ENCODE measurements at regions not wholly inside any gene's neighbourhood (a gene's known extent, or its start where the extent isn't known, plus 50 kb on each side); places are given as distances from the start of the nearest gene placed in this dataset.

DNA sequence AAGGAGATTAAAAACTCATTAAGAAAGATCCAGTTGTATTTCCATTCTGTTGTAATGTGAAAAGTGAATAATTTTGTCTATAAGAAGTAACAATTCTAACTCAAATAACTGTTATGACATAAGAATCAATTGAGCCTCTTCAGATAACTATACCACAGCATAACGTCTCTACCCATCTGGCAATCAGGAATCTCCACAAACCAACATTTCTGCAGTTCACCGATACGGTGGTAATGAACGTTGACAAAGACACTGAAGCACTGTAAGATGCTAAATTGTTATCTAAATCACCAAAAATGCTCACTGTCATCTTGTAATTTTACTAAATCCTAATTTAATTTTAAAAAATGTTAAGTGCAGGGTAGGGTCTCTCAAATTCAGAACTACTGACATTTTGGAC is 130.9 kb upstream of the USP15 start:
- no peaks in the 10 kb centered on the region for H3K36me3 ChIP-seq
- H3K27me3 ChIP-seq: no peaks in the 10 kb centered on the region
- TF ChIP-seq POLR2AphosphoS5 (IDR thresholded peaks at IDR 0.05) (no peak), POLR2A (IDR thresholded peaks at IDR 0.05) (no peak), CTCF (IDR thresholded peaks at IDR 0.05) (no peak)
- intact Hi-C loops (cut with DNase I; ENCODE audit: low total_unique reads): no loop called here
- H3K4me1 ChIP-seq: no peaks in the 10 kb centered on the region
- DNase-seq (ENCODE audit: low spot score in 2 of 2): no peak
- no peaks in the 10 kb centered on the region for H3K9me3 ChIP-seq
- no peak overlapping the region for H3K27ac ChIP-seq
- no peak overlapping the region for H3K4me3 ChIP-seq

DNA sequence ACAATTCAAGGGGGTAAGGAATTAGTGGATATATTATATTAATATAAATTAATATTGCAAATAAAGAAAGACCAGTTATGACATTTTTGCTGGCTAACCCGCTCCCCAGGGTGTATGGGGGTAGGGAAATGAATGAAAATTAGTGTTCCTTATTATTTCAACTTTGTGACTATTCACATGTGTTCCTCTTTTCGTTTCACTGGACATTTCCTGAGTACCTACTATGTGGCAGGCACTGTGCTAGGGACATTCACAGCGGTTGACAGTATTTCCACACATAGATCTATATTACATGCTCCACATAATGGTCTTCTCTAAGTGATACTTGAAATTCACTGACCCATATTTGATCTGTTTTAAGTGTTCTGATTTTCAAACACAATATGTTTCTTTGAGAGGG is 129.8 kb upstream of the USP15 start:
- H3K4me3 ChIP-seq: no peak overlapping the region

DNA sequence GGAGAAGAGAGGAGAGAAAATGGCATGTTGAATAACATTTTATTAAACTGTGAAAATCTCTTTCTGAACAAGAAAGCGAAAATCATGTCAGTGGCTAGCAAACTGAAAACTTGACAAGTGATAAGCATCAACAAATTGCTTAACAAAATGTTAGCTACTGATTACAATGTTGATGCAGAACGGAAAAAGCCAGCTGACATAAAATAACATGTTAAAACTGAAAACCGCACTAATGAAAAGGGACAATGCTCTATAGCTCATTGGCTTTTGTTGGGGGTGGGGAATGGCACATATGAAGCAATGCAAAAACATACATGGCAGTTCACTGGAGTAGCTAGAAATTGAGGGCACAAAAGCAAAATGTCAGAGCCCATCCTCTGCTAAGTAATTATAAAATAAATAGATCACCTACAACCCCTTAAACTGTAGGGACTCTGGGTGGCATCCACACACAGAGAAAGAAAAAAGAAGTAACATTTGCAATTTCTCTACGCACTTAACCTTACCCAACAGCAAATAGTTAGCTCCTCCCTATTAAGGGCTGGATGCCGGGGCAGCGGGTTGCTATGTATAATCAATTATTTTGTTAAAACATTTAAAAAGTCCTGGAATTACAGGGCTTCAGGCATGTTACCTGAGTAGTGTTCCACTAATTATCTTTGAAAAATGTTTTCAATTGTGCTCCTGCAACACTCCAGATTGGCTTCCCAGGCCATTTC is 129.2 kb upstream of the USP15 start:
- no peak for TF ChIP-seq POLR2A (IDR thresholded peaks at IDR 0.05)
- no peak for TF ChIP-seq CTCF (IDR thresholded peaks at IDR 0.05)
- no peak for TF ChIP-seq POLR2AphosphoS5 (IDR thresholded peaks at IDR 0.05)

More for the DNA sequence above, 129.8 kb upstream of the USP15 start:
- intact Hi-C loops (cut with DNase I; ENCODE audit: low total_unique reads): no loop called here
- Histone ChIP-seq H3K27ac (no peak overlapping the region), H3K27me3 (no peaks in the 10 kb centered on the region), H3K36me3 (no peaks in the 10 kb centered on the region), H3K4me1 (no peaks in the 10 kb centered on the region), H3K9me3 (no peaks in the 10 kb centered on the region)
- no peak for TF ChIP-seq CTCF (IDR thresholded peaks at IDR 0.05)
- no peak for TF ChIP-seq POLR2A (IDR thresholded peaks at IDR 0.05)
- no peak for TF ChIP-seq POLR2AphosphoS5 (IDR thresholded peaks at IDR 0.05)
- no peak for DNase-seq (ENCODE audit: low spot score in 2 of 2)

DNA sequence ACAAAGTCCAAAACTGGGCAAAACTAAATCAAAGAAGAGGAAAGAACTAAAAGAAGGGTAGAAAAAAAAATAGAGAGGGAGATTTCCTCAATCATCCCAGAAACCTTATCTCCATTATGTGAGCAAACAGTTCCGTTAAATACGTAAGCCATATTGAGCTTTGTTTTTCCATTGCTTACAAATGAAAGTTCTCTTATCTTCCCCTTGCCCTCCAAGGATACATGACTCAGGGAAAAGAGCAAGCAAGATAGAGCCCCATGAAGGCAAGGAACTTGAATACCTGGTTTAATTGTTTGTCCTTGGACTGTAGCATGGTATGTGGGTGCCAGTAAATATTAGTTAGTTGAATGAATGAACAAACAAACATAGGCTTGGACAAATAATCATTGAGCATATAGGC is 126.8 kb upstream of the USP15 start:
- Histone ChIP-seq H3K4me1 (no peaks in the 10 kb centered on the region), H3K4me3 (no peak overlapping the region), H3K27me3 (no peaks in the 10 kb centered on the region), H3K27ac (no peak overlapping the region), H3K9me3 (no peaks in the 10 kb centered on the region), H3K36me3 (no peaks in the 10 kb centered on the region)
- no peak for TF ChIP-seq POLR2A (IDR thresholded peaks at IDR 0.05)
- TF ChIP-seq CTCF (IDR thresholded peaks at IDR 0.05): no peak
- no peak for TF ChIP-seq POLR2AphosphoS5 (IDR thresholded peaks at IDR 0.05)
- intact Hi-C loops (cut with DNase I; ENCODE audit: low total_unique reads): no loop called here
- no peak for DNase-seq (ENCODE audit: low spot score in 2 of 2)

More for the DNA sequence above, 129.2 kb upstream of the USP15 start:
- intact Hi-C loops (cut with DNase I; ENCODE audit: low total_unique reads): no loop called here
- no peak overlapping the region for H3K4me3 ChIP-seq
- no peaks in the 10 kb centered on the region for H3K4me1 ChIP-seq
- no peak for DNase-seq (ENCODE audit: low spot score in 2 of 2)
- H3K9me3 ChIP-seq: no peaks in the 10 kb centered on the region
- no peaks in the 10 kb centered on the region for H3K36me3 ChIP-seq
- H3K27ac ChIP-seq: no peak overlapping the region
- H3K27me3 ChIP-seq: no peaks in the 10 kb centered on the region

GRCh38 chr12:62135553-62136200 is 124.5 kb upstream of the USP15 start:
- H3K4me1 ChIP-seq: no peaks in the 10 kb centered on the region
- DNase-seq (ENCODE audit: low spot score in 2 of 2): no peak

More at GRCh38 chr12:62135553-62136200, 124.5 kb upstream of the USP15 start:
- no peak overlapping the region for H3K4me3 ChIP-seq
- no peaks in the 10 kb centered on the region for H3K36me3 ChIP-seq
- intact Hi-C loops (cut with DNase I; ENCODE audit: low total_unique reads): no loop called here
- no peaks in the 10 kb centered on the region for H3K9me3 ChIP-seq
- no peak overlapping the region for H3K27ac ChIP-seq
- TF ChIP-seq POLR2AphosphoS5 (IDR thresholded peaks at IDR 0.05) (no peak), POLR2A (IDR thresholded peaks at IDR 0.05) (no peak), CTCF (IDR thresholded peaks at IDR 0.05) (no peak)
- no peaks in the 10 kb centered on the region for H3K27me3 ChIP-seq

Data from breast epithelium (tissue), 4 donors.